Mucosa of descending colon (tissue), 3 donors: ENCODE measurements at regions not wholly inside any gene's neighbourhood (a gene's known extent, or its start where the extent isn't known, plus 50 kb on each side); places are given as distances from the start of the nearest gene placed in this dataset.

ENCODE experiments used
- ATAC-seq: fragments of 200-7000 bp; cut with Tn5 transposase; one replicate; pipeline ENCODE4 v1.9.1; 2020; ENCODE audit warnings: mild to moderate bottlenecking, moderate library complexity
- DNase-seq, 3 donors: peaks; one replicate each; pipeline ENCODE4 v3.0.0-alpha.2; 2020
- H3K36me3 ChIP-seq: fragments of 200-600 bp; one replicate; pipeline ENCODE4 v1.8.0; 2021; ENCODE audit warnings: low read depth, mild to moderate bottlenecking
- H3K4me1 ChIP-seq: fragments of 200-600 bp; one replicate; pipeline ENCODE4 v1.8.0; 2021; ENCODE audit warnings: low read depth, mild to moderate bottlenecking
- H3K4me3 ChIP-seq: fragments of 200-600 bp; one replicate; pipeline ENCODE4 v1.8.0; 2021; ENCODE audit warnings: mild to moderate bottlenecking
- H3K9me3 ChIP-seq: fragments of 200-600 bp; one replicate; pipeline ENCODE4 v1.8.0; 2021; ENCODE audit warnings: mild to moderate bottlenecking
- CTCF ChIP-seq: fragments of 200-600 bp; IDR thresholded peaks from one replicate; pipeline ENCODE4 v1.8.0; 2022; ENCODE audit warnings: antibody characterized with exemption, mild to moderate bottlenecking
- intact Hi-C, 2 donors: fragments of 100-400 bp; cut with DNase I in 1 of 2; cut with micrococcal nuclease in 1 of 2; formaldehyde crosslinking; loops; one replicate each; pipeline versions ENCODE4 v1.11.0 to v1.11.1; 2022; cut with DNase I, micrococcal nuclease
- donor health status: DM: no; HTN: no; CAD: no; lungs with moderate emphysema.
- donor health status: DM: no; HTN: no; CAD: no.
- donor health status: DM: no; HTN: yes; CAD: no.

DNA sequence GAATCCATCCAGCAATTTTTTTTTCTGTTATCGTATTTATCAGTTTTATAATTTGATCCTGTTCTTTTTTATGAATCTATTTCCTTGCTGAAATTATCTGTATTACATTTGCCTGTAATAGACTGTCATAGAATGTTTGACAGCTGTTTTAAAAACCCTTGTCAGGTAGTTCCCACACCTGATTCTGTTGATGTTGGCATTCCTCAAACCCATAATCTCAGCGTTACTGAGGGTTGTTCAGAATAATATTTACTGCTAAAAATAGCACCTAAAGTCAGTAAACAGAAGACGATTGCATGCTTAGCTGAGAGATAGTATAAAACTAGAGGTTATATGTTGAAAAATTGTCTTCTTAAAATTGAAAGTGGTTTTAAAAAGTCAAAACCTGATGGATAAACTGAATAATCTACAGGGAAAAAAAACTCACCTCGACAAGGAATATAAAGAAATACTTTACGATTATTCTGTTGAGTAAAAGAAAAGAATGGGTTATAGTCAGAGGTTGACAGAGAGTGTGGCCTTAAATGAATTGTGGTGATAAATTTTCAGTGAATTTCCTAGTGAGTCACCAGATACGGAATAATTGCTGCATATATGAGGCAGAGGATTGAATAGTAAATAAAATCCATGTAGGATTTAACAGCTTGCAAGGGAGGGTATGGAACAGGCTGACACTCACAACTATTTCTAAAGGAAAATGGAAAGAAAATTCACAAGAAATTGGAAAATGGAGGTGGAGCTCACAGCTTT, 824.1 kb upstream of the IGFBP3 start:
- no peaks in the 10 kb centered on the region for H3K4me1 ChIP-seq
- ATAC-seq, result no peak

GRCh38 chr7:46742601-46743000, 821.5 kb upstream of the IGFBP3 start:
- no peaks in the 10 kb centered on the region for H3K9me3 ChIP-seq
- H3K4me1 ChIP-seq, result no peaks in the 10 kb centered on the region
- no peak for TF ChIP-seq CTCF
- H3K4me3 ChIP-seq, result no peak overlapping the region
- intact Hi-C loops, result no loop called here
- H3K36me3 ChIP-seq, result no peaks in the 10 kb centered on the region
- ATAC-seq, result no peak
- DNase-seq, result no peak

More for the DNA sequence above, 824.1 kb upstream of the IGFBP3 start:
- TF ChIP-seq CTCF, result no peak
- DNase-seq, result no peak
- no peaks in the 10 kb centered on the region for H3K36me3 ChIP-seq
- no peak overlapping the region for H3K4me3 ChIP-seq
- H3K9me3 ChIP-seq, result no peaks in the 10 kb centered on the region
- intact Hi-C loops, result no loop called here

DNA sequence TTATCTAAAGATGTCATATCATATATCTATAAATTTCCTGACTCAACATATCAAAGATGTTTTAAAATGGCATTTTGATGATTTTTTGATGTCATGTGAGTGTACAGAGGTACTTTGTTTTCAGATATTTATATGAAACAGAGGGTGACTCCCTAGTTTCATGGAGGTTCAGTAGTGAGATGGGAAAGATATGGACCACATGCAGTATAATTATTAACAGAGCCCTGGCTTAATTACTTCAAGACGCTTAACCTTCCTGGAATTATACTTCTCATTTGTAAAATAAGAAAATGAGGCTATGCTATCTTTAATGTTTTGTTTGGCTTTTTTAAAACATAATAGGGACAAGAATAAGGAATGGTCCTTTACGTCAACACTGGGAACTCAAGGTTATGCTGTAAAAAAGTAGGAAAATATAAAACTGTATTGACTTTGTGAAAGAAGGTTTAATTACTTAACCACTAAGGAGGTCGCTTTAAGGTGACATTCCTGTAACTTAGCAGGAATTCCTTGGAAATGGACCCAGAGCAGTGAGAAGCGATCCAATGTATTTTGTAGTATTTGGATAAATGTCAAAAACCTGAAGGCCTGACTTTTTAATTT, 821.0 kb upstream of the IGFBP3 start:
- Histone ChIP-seq H3K4me3 (no peak overlapping the region), H3K4me1 (no peaks in the 10 kb centered on the region), H3K9me3 (no peaks in the 10 kb centered on the region), H3K36me3 (no peaks in the 10 kb centered on the region)
- DNase-seq (no peak), ATAC-seq (no peak)
- no peak for TF ChIP-seq CTCF
- intact Hi-C loops, result no loop called here

GRCh38 chr7:46741181-46741580, 820.1 kb upstream of the IGFBP3 start:
- Histone ChIP-seq H3K9me3 (no peaks in the 10 kb centered on the region), H3K4me3 (no peak overlapping the region), H3K36me3 (no peaks in the 10 kb centered on the region), H3K4me1 (no peaks in the 10 kb centered on the region)
- ATAC-seq, result no peak
- intact Hi-C loops, result no loop called here
- TF ChIP-seq CTCF, result no peak
- no peak for DNase-seq

DNA sequence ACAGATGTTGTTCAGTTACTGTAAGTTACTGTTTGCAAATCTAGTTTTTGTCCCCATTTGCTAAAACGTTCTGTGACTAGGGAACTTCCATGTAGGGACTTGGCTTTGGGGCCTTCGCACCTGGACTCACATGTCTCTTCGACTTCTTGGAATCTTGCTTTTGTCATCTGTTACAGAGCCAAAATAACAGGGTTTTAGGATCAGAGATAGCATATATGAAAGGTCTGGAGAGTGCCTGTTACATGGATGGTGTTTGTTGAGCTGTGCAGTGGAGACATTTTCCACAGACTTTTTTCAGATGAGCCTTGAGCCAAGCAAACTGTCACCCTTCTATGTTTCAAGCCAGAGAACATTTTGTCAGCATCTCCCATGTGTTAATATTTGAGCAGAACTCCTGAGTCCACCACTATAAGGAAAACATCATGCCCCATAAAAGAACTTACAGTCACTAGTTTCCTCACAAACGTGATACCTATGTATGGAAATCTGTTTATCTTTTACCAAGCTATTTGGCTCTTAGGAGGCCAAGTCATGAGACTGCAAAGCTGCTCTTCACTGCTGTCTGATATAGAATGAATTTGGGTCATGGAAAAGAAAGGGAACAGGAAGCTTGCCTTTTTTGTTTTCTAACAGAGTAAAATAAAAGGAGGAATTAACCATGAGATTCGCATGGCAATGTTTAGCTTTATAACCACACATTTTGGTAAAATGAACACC, 818.6 kb upstream of the IGFBP3 start:
- Histone ChIP-seq H3K4me3 (no peak overlapping the region), H3K36me3 (no peaks in the 10 kb centered on the region), H3K9me3 (no peaks in the 10 kb centered on the region), H3K4me1 (no peaks in the 10 kb centered on the region)
- intact Hi-C loops, result no loop called here
- ATAC-seq (no peak), DNase-seq (no peak)
- TF ChIP-seq CTCF, result no peak
